Psoas muscle (tissue), 7 donors: ENCODE measurements at regions not wholly inside any gene's neighbourhood (a gene's known extent, or its start where the extent isn't known, plus 50 kb on each side); places are given as distances from the start of the nearest gene placed in this dataset.

Experiments used
- ATAC-seq, 4 donors: fragments of 200-7000 bp; cut with Tn5 transposase; one replicate each; pipeline ENCODE4 v1.9.1; 2020; ENCODE audit warnings: moderate library complexity in 3 of 4, mild to moderate bottlenecking in 2 of 4
- DNase-seq, 2 donors: peaks; one replicate each; pipeline ENCODE4 v3.0.0-alpha.2; 2020
- H3K27ac ChIP-seq: fragments of 200-600 bp; one replicate; pipeline ENCODE4 v1.8.0; 2022
- H3K27me3 ChIP-seq, 3 donors: fragments of 200-600 bp in 1 of 3; one replicate each; pipeline versions ENCODE4 v1.6.1 to v1.8.0; 2013 to 2022; ENCODE audit warnings: low read length in 2 of 3, mild to moderate bottlenecking in 2 of 3, moderate library complexity in 1 of 3; ENCODE audit not compliant: insufficient read depth in 3 of 3
- H3K36me3 ChIP-seq, 2 donors: fragments of 200-600 bp in 1 of 2; one replicate each; pipeline versions ENCODE4 v1.6.1 to v1.8.0; 2013 to 2022; ENCODE audit warnings: low read depth in 1 of 2, mild to moderate bottlenecking in 1 of 2, moderate library complexity in 1 of 2; ENCODE audit not compliant: insufficient read depth in 1 of 2
- H3K4me1 ChIP-seq: fragments of 200-600 bp; one replicate; pipeline ENCODE4 v1.8.0; 2022
- H3K4me3 ChIP-seq: fragments of 200-600 bp; one replicate; pipeline ENCODE4 v1.8.0; 2022; ENCODE audit warnings: mild to moderate bottlenecking
- H3K9me3 ChIP-seq: fragments of 200-600 bp; one replicate; pipeline ENCODE4 v1.8.0; 2022
- CTCF ChIP-seq: fragments of 200-600 bp; IDR thresholded peaks from one replicate; pipeline ENCODE4 v1.8.0; 2022; ENCODE audit warnings: antibody characterized with exemption
- WGBS, 3 donors: extraction: QIAGEN DNeasy Blood & Tissue Kit; methylation state at CpG; one replicate each; pipeline versions ENCODE4 v1.1.6 to v1.1.7; 2013; 5-methylcytosine and 5-hydroxymethylcytosine counted together
- intact Hi-C, 2 donors: fragments of 100-400 bp; cut with DNase I; formaldehyde crosslinking; loops; one replicate each; pipeline versions ENCODE4 v1.11.0 to v1.14.2; 2022
- donor health status: healthy with polysubstance abuse.
- donor health status: DM: no; HTN: no; CAD: no; lungs with moderate emphysema.
- donor health status: Bipolar disorder and iron deficiency.
- donor health status: healthy.
- donor health status: DM: yes; HTN: yes; CAD: no.
- donor health status: DM: no; HTN: no; CAD: no.
- donor health status: DM: yes; HTN: yes; CAD: no.

GRCh38 chr9:30036558-30036957 lies 2347.9 kb upstream of the ACO1 start:
- no peak overlapping the region for H3K27ac ChIP-seq
- H3K4me1 ChIP-seq: no peaks in the 10 kb centered on the region
- intact Hi-C loops: no loop called here
- 52 to 68% (median 57%) methylated on average over 1 of the region's 1 CpG for WGBS, 3 donors
- H3K27me3 ChIP-seq: no peaks in the 10 kb centered on the region
- no peak overlapping the region for H3K4me3 ChIP-seq
- ATAC-seq (no peak), DNase-seq (no peak)
- TF ChIP-seq CTCF: no peak
- H3K9me3 ChIP-seq: no peaks in the 10 kb centered on the region
- no peaks in the 10 kb centered on the region for H3K36me3 ChIP-seq

- WGBS, 3 donors: 35 to 54% (median 54%) methylated on average over 1 of the region's 1 CpG
Measured at GRCh38 chr9:30039712-30040111, 2344.7 kb upstream of the ACO1 start.

GRCh38 chr9:30048396-30048795 lies 2336.0 kb upstream of the ACO1 start:
- no peaks in the 10 kb centered on the region for H3K36me3 ChIP-seq
- H3K4me1 ChIP-seq: no peaks in the 10 kb centered on the region
- H3K4me3 ChIP-seq: no peak overlapping the region
- DNase-seq (no peak), ATAC-seq (no peak)
- no peak for TF ChIP-seq CTCF
- intact Hi-C loops: no loop called here
- WGBS, 3 donors: 56 to 64% (median 63%) methylated on average over 8 of the region's 8 CpGs
- no peaks in the 10 kb centered on the region for H3K9me3 ChIP-seq
- no peak overlapping the region for H3K27ac ChIP-seq
- no peaks in the 10 kb centered on the region for H3K27me3 ChIP-seq

More at GRCh38 chr9:30039712-30040111, 2344.7 kb upstream of the ACO1 start:
- TF ChIP-seq CTCF: no peak
- H3K4me1 ChIP-seq: no peaks in the 10 kb centered on the region
- DNase-seq: no peak
- no peaks in the 10 kb centered on the region for H3K36me3 ChIP-seq
- H3K27ac ChIP-seq: no peak overlapping the region
- H3K27me3 ChIP-seq: no peaks in the 10 kb centered on the region
- intact Hi-C loops: no loop called here
- H3K4me3 ChIP-seq: no peak overlapping the region
- no peaks in the 10 kb centered on the region for H3K9me3 ChIP-seq
- ATAC-seq: no peak

GRCh38 chr9:30058463-30058862 lies 2326.0 kb upstream of the ACO1 start:
- TF ChIP-seq CTCF: no peak
- intact Hi-C loops: no loop called here
- no peak overlapping the region for H3K27ac ChIP-seq
- DNase-seq: no peak
- H3K27me3 ChIP-seq: no peaks in the 10 kb centered on the region
- H3K4me1 ChIP-seq: no peaks in the 10 kb centered on the region
- WGBS, 3 donors: 50 to 58% (median 53%) methylated on average over 1 of the region's 1 CpG
- H3K36me3 ChIP-seq: no peaks in the 10 kb centered on the region
- H3K4me3 ChIP-seq: no peak overlapping the region
- no peak for ATAC-seq
- no peaks in the 10 kb centered on the region for H3K9me3 ChIP-seq

- no peaks in the 10 kb centered on the region for H3K4me1 ChIP-seq
- no peaks in the 10 kb centered on the region for H3K36me3 ChIP-seq
- intact Hi-C loops: no loop called here
- DNase-seq: no peak
- no peak for ATAC-seq
- H3K27ac ChIP-seq: no peak overlapping the region
- TF ChIP-seq CTCF: no peak
- H3K9me3 ChIP-seq: no peaks in the 10 kb centered on the region
- H3K27me3 ChIP-seq: no peaks in the 10 kb centered on the region
- no peak overlapping the region for H3K4me3 ChIP-seq
Measured at GRCh38 chr9:30060976-30061375, 2323.5 kb upstream of the ACO1 start.
